DND-41 (cell line): ENCODE measurements at regions not wholly inside any gene's neighbourhood (a gene's known extent, or its start where the extent isn't known, plus 50 kb on each side); places are given as distances from the start of the nearest gene placed in this dataset.

Source experiments
- CTCF ChIP-seq: IDR thresholded peaks from 2 replicates; pipeline ENCODE4 v1.5.1; 2012; ENCODE audit warnings: borderline replicate concordance, low read length, moderate library complexity, mild to moderate bottlenecking; ENCODE audit not compliant: poor library complexity, severe bottlenecking; ENCODE audit errors: extremely low read depth
- EZH2 ChIP-seq: IDR thresholded peaks from 3 replicates; pipeline ENCODE4 v1.6.1; 2012; ENCODE audit warnings: borderline replicate concordance, low read depth, mild to moderate bottlenecking, moderate library complexity, low read length, inconsistent platforms; ENCODE audit not compliant: severe bottlenecking

GRCh38 chr9:32260151-32260862 is 124.1 kb upstream of the ACO1 start:
- TF ChIP-seq CTCF (no peak), EZH2 (no peak)
